ENCODE measurements at regions not wholly inside any gene's neighbourhood (a gene's known extent, or its start where the extent isn't known, plus 50 kb on each side); places are given as distances from the start of the nearest gene placed in this dataset.

GRCh38 chr2:3102081-3102921 is 275.3 kb downstream of the EIPR1 start:
- H3K4me1 ChIP-seq (replicated peaks): no peaks in the 10 kb centered on the region
- intact Hi-C loops (cut with DNase I): no loop called here
- no peak overlapping the region for H3K27ac ChIP-seq
- no peak for DNase-seq (ENCODE audit: low spot score)
- H3K36me3 ChIP-seq: no peaks in the 10 kb centered on the region
- H3K9me3 ChIP-seq: no peaks in the 10 kb centered on the region
- no peak overlapping the region for H3K4me3 ChIP-seq
- no peaks in the 10 kb centered on the region for H3K27me3 ChIP-seq (replicated peaks; ENCODE audit: insufficient read depth)
- 90% methylated on average over 30 of the region's 30 CpGs for WGBS
- TF ChIP-seq POLR2A (IDR thresholded peaks at IDR 0.05) (no peak), CTCF (IDR thresholded peaks at IDR 0.05) (no peak), POLR2AphosphoS5 (IDR thresholded peaks at IDR 0.05) (no peak)

- H3K4me1 ChIP-seq (replicated peaks): no peaks in the 10 kb centered on the region
- no peak overlapping the region for H3K4me3 ChIP-seq
- TF ChIP-seq CTCF (IDR thresholded peaks at IDR 0.05) (no peak), POLR2A (IDR thresholded peaks at IDR 0.05) (no peak), POLR2AphosphoS5 (IDR thresholded peaks at IDR 0.05) (no peak)
- no peaks in the 10 kb centered on the region for H3K36me3 ChIP-seq
- WGBS: 85% methylated on average over 34 of the region's 34 CpGs
- H3K27me3 ChIP-seq (replicated peaks; ENCODE audit: insufficient read depth): no peaks in the 10 kb centered on the region
- intact Hi-C loops (cut with DNase I): no loop called here
- no peak overlapping the region for H3K27ac ChIP-seq
- DNase-seq (ENCODE audit: low spot score): no peak
- no peaks in the 10 kb centered on the region for H3K9me3 ChIP-seq
Measured at GRCh38 chr2:3101016-3101942, 276.3 kb downstream of the EIPR1 start.

- Histone ChIP-seq H3K27ac (no peak overlapping the region), H3K4me3 (no peak overlapping the region), H3K36me3 (no peaks in the 10 kb centered on the region), H3K27me3 (replicated peaks; ENCODE audit: insufficient read depth) (no peaks in the 10 kb centered on the region), H3K9me3 (no peaks in the 10 kb centered on the region), H3K4me1 (replicated peaks) (no peaks in the 10 kb centered on the region)
- intact Hi-C loops (cut with DNase I): no loop called here
- TF ChIP-seq POLR2A (IDR thresholded peaks at IDR 0.05) (no peak), POLR2AphosphoS5 (IDR thresholded peaks at IDR 0.05) (no peak), CTCF (IDR thresholded peaks at IDR 0.05) (no peak)
- DNase-seq (ENCODE audit: low spot score): no peak
- WGBS: 82% methylated on average over 8 of the region's 8 CpGs
Measured at GRCh38 chr2:3100386-3100785, 277.2 kb downstream of the EIPR1 start.

- 91% methylated on average over 12 of the region's 12 CpGs for WGBS
- H3K36me3 ChIP-seq: no peaks in the 10 kb centered on the region
- TF ChIP-seq CTCF (IDR thresholded peaks at IDR 0.05) (no peak), POLR2A (IDR thresholded peaks at IDR 0.05) (no peak), POLR2AphosphoS5 (IDR thresholded peaks at IDR 0.05) (no peak)
- no peaks in the 10 kb centered on the region for H3K4me1 ChIP-seq (replicated peaks)
- no peaks in the 10 kb centered on the region for H3K27me3 ChIP-seq (replicated peaks; ENCODE audit: insufficient read depth)
- DNase-seq (ENCODE audit: low spot score): no peak
- intact Hi-C loops (cut with DNase I): no loop called here
- H3K9me3 ChIP-seq: no peaks in the 10 kb centered on the region
- H3K4me3 ChIP-seq: no peak overlapping the region
- no peak overlapping the region for H3K27ac ChIP-seq
Measured at GRCh38 chr2:3099860-3100234, 277.8 kb downstream of the EIPR1 start.
